HG02981 (cell line): ENCODE measurements at regions not wholly inside any gene's neighbourhood (a gene's known extent, or its start where the extent isn't known, plus 50 kb on each side); places are given as distances from the start of the nearest gene placed in this dataset.

ENCODE experiments used
- ATAC-seq: cut with Tn5 transposase; IDR thresholded peaks from one replicate; pipeline ENCODE4 v1.9.1; 2021; ENCODE audit warnings: mild to moderate bottlenecking, moderate library complexity; ENCODE audit not compliant: unreplicated experiment

GRCh38 chr11:92885600-92885999, 83.9 kb upstream of the MTNR1B start:
- ATAC-seq = no peak

GRCh38 chr11:92886243-92886905, 83.1 kb upstream of the MTNR1B start:
- ATAC-seq = peak; percentile 70

- ATAC-seq = no peak
Measured at GRCh38 chr11:92888696-92889095, 80.8 kb upstream of the MTNR1B start.

GRCh38 chr11:92890846-92891245, 78.6 kb upstream of the MTNR1B start:
- ATAC-seq = no peak

- no peak for ATAC-seq
Measured at GRCh38 chr11:92892802-92893684, 76.4 kb upstream of the MTNR1B start.

- no peak for ATAC-seq
Measured at GRCh38 chr11:92894197-92894596, 75.3 kb upstream of the MTNR1B start.

- ATAC-seq = no peak
Measured at GRCh38 chr11:92897487-92897886, 72.0 kb upstream of the MTNR1B start.

- no peak for ATAC-seq
Measured at GRCh38 chr11:92902417-92902816, 67.0 kb upstream of the MTNR1B start.

- no peak for ATAC-seq
Measured at GRCh38 chr11:92907671-92908070, 61.8 kb upstream of the MTNR1B start.

- no peak for ATAC-seq
Measured at GRCh38 chr11:92909214-92909613, 60.2 kb upstream of the MTNR1B start.

GRCh38 chr11:92911478-92911877, 58.0 kb upstream of the MTNR1B start:
- no peak for ATAC-seq

GRCh38 chr11:92915551-92915950, 53.9 kb upstream of the MTNR1B start:
- ATAC-seq = no peak

GRCh38 chr11:92916299-92916698, 53.2 kb upstream of the MTNR1B start:
- no peak for ATAC-seq

- ATAC-seq = no peak
Measured at GRCh38 chr11:92917927-92918326, 51.5 kb upstream of the MTNR1B start.

GRCh38 chr11:92919048-92919447, 50.4 kb upstream of the MTNR1B start:
- no peak for ATAC-seq
